Endothelial cell of umbilical vein (primary cell): ENCODE measurements at regions not wholly inside any gene's neighbourhood (a gene's known extent, or its start where the extent isn't known, plus 50 kb on each side); places are given as distances from the start of the nearest gene placed in this dataset.

Experiments
- BruUV-seq: library from RNA; stranded (reverse); fragments of 400-500 nt; replicated peaks from 2 replicates; lab custom pipeline; 2021; lab: Mats Ljungman, UMichigan
- CTCF ChIA-PET: fragments of 300-600, 350-600 bp; sonication (Branson Sonifier 250); formaldehyde crosslinking; loops from one replicate; lab custom pipeline; 2021; ENCODE audit warnings: antibody characterized with exemption, inconsistent platforms; lab: Charles Lee
- POLR2A ChIA-PET: fragments of 300-600, 350-600 bp; sonication (Branson Sonifier 250); formaldehyde crosslinking; loops from one replicate; lab custom pipeline; 2021; ENCODE audit warnings: antibody characterized with exemption, inconsistent platforms; lab: Charles Lee
- DNase-seq: peaks from one replicate; pipeline ENCODE4 v3.0.0-alpha.2; 2011; ENCODE audit warnings: low read depth, low spot score
- FAIRE-seq: peaks from 2 replicates; lab custom pipeline; 2011; peaks lifted over from hg19 to GRCh38; lab: Jason Lieb, UNC
- H2AFZ ChIP-seq: 2 replicates; pipeline ENCODE4 v1.6.0; 2012; ENCODE audit warnings: low read depth, low read length, control low read depth, inconsistent platforms
- H3K27ac ChIP-seq: 2 replicates; pipeline ENCODE4 v1.5.1; 2011; ENCODE audit warnings: low read depth, mild to moderate bottlenecking, control low read depth, low read length, moderate library complexity; ENCODE audit not compliant: insufficient read depth
- H3K27me3 ChIP-seq, 2 experiments: 2 replicates each; pipeline versions ENCODE4 v1.6.0 to v1.6.1; 2011; ENCODE audit warnings: low read length in 2 of 2, mixed read lengths in 1 of 2; ENCODE audit not compliant: control insufficient read depth in 2 of 2, insufficient read depth in 2 of 2
- H3K36me3 ChIP-seq, 2 experiments: 2 replicates in 1 of 2; 3 replicates in 1 of 2; pipeline ENCODE4 v1.5.1; 2011; ENCODE audit warnings: low read length in 2 of 2, mild to moderate bottlenecking in 1 of 2, moderate library complexity in 1 of 2; ENCODE audit not compliant: control insufficient read depth in 2 of 2, insufficient read depth in 2 of 2; ENCODE audit errors: extremely low read depth in 1 of 2
- H3K4me1 ChIP-seq: 3 replicates; pipeline ENCODE4 v1.5.1; 2011; ENCODE audit warnings: mild to moderate bottlenecking, low read length; ENCODE audit not compliant: control insufficient read depth, insufficient read depth; ENCODE audit errors: extremely low read depth
- H3K4me2 ChIP-seq: 2 replicates; pipeline ENCODE4 v1.6.1; 2011; ENCODE audit warnings: low read length, control low read depth, mixed read lengths; ENCODE audit not compliant: insufficient read depth
- H3K4me3 ChIP-seq, 3 experiments: fragments of 200-600 bp in 1 of 3; sonication (generic), shearing (Covaris generic) in 1 of 3; replicated peaks in 1 of 3; 2 replicates each; pipeline ENCODE4 v1.5.1; 2011 to 2016; ENCODE audit warnings: control low read depth in 3 of 3, low read length in 3 of 3, mild to moderate bottlenecking in 2 of 3, inconsistent platforms in 1 of 3, low read depth in 1 of 3, moderate library complexity in 1 of 3; ENCODE audit not compliant: insufficient read depth in 1 of 3
- H3K79me2 ChIP-seq: 2 replicates; pipeline ENCODE4 v1.6.0; 2012; ENCODE audit warnings: low read length, inconsistent platforms; ENCODE audit not compliant: control insufficient read depth, insufficient read depth
- H3K9ac ChIP-seq: replicated peaks from 2 replicates; pipeline ENCODE3; 2011; ENCODE audit warnings: low read length, control low read depth; ENCODE audit not compliant: insufficient read depth; ENCODE audit errors: extremely low read depth
- H3K9me1 ChIP-seq: replicated peaks from 3 replicates; pipeline ENCODE4 v1.6.0; 2011; ENCODE audit warnings: mild to moderate bottlenecking, low read length; ENCODE audit not compliant: control insufficient read depth, insufficient read depth; ENCODE audit errors: extremely low read depth
- H3K9me3 ChIP-seq: replicated peaks from 2 replicates; pipeline ENCODE4 v1.5.1; 2012; ENCODE audit warnings: low read length, inconsistent platforms; ENCODE audit not compliant: control insufficient read depth, insufficient read depth
- H4K20me1 ChIP-seq: replicated peaks from 2 replicates; pipeline ENCODE3; 2011; ENCODE audit warnings: mild to moderate bottlenecking, low read length; ENCODE audit not compliant: control insufficient read depth, insufficient read depth; ENCODE audit errors: extremely low read depth
- EZH2 ChIP-seq: IDR thresholded peaks from 2 replicates; pipeline ENCODE4 v1.6.1; 2012; ENCODE audit warnings: borderline replicate concordance, low read depth, mild to moderate bottlenecking, moderate library complexity, low read length, inconsistent platforms; ENCODE audit not compliant: severe bottlenecking
- FOS ChIP-seq: IDR thresholded peaks from 2 replicates; pipeline ENCODE4 v1.6.1; 2011; ENCODE audit warnings: mild to moderate bottlenecking, low read length, moderate library complexity, borderline replicate concordance; ENCODE audit not compliant: insufficient read depth
- JUN ChIP-seq: IDR thresholded peaks from 2 replicates; pipeline ENCODE4 v1.6.1; 2011; ENCODE audit warnings: borderline replicate concordance, low read depth; ENCODE audit not compliant: insufficient read length, insufficient read depth
- MYC ChIP-seq: IDR thresholded peaks from one replicate; pipeline ENCODE4 v1.6.1; 2011; ENCODE audit warnings: mild to moderate bottlenecking, low read depth, low read length
- POLR2A ChIP-seq: IDR thresholded peaks from 2 replicates; pipeline ENCODE4 v1.6.1; 2012; ENCODE audit warnings: low read depth, mild to moderate bottlenecking, control low read depth, low read length
- POLR2AphosphoS5 ChIP-seq: IDR thresholded peaks from 2 replicates; pipeline ENCODE4 v1.6.1; 2012; ENCODE audit warnings: low read depth, mild to moderate bottlenecking, control low read depth, low read length, moderate library complexity; ENCODE audit not compliant: insufficient read depth
- dilution Hi-C: fragments of 300-500 bp; cut with MboI; formaldehyde crosslinking; loops from one replicate; pipeline ENCODE4 v1.15.0; 2019; ENCODE audit warnings: low sequenced_read_pairs; ENCODE audit not compliant: extremely low pct_ligation_motif_present
- intact Hi-C: fragments of 100-400 bp; cut with micrococcal nuclease; formaldehyde crosslinking; loops from one replicate; pipeline ENCODE4 v1.10.0; 2022
- TF ChIP-seq, protein P1 (sequence below), 2 donors: IDR thresholded peaks; 1 replicate in 1 of 2; 2 replicates in 1 of 2; pipeline ENCODE4 v1.5.1; 2011; ENCODE audit warnings: low read length in 2 of 2, mild to moderate bottlenecking in 2 of 2, moderate library complexity in 2 of 2, control low read depth in 1 of 2, inconsistent platforms in 1 of 2, low read depth in 1 of 2; ENCODE audit not compliant: insufficient read depth in 1 of 2; ENCODE audit errors: extremely low read depth in 1 of 2

- ChIA-PET POLR2A (no interaction called here), CTCF (no interaction called here)
- no peak overlapping the region for H3K4me3 ChIP-seq
- no peak overlapping the region for H2AFZ ChIP-seq
- TF ChIP-seq POLR2A, result no peak
- intact Hi-C loops (no loop called here), dilution Hi-C loops (no loop called here)
- no peak for FAIRE-seq
- H3K4me1 ChIP-seq, result no peaks in the 10 kb centered on the region
- DNase-seq, result no peak
- H3K9ac ChIP-seq, result no peak overlapping the region
- H3K9me3 ChIP-seq, result no peaks in the 10 kb centered on the region
- no peaks in the 10 kb centered on the region for H4K20me1 ChIP-seq
- H3K4me2 ChIP-seq, result no peak overlapping the region
- H3K36me3 ChIP-seq, result no peaks in the 10 kb centered on the region
- no peaks in the 10 kb centered on the region for H3K9me1 ChIP-seq
- H3K27ac ChIP-seq, result no peak overlapping the region
- H3K79me2 ChIP-seq, result no peaks in the 10 kb centered on the region
- BruUV-seq, result no TSS peak
- no peaks in the 10 kb centered on the region for H3K27me3 ChIP-seq
Measured at GRCh38 chr2:62354771-62355561, 151.0 kb downstream of the TMEM17 start.

GRCh38 chr2:62352031-62352430 is 154.0 kb downstream of the TMEM17 start:
- POLR2A ChIA-PET, result no interaction called here
- dilution Hi-C loops, result no loop called here
- Histone ChIP-seq H4K20me1 (no peaks in the 10 kb centered on the region), H3K36me3 (no peaks in the 10 kb centered on the region), H3K27me3 (no peaks in the 10 kb centered on the region), H3K4me2 (no peak overlapping the region), H3K4me3 (no peak overlapping the region), H3K79me2 (no peaks in the 10 kb centered on the region), H3K27ac (no peak overlapping the region), H3K4me1 (no peaks in the 10 kb centered on the region), H3K9me1 (no peaks in the 10 kb centered on the region), H2AFZ (no peak overlapping the region), H3K9me3 (no peaks in the 10 kb centered on the region), H3K9ac (no peak overlapping the region)
- CTCF ChIA-PET, result no interaction called here
- intact Hi-C loops, result no loop called here
- FAIRE-seq (no peak), DNase-seq (no peak)
- no TSS peak for BruUV-seq
- TF ChIP-seq FOS, result no peak
- no peak for TF ChIP-seq POLR2AphosphoS5
- TF ChIP-seq, protein P1, sequence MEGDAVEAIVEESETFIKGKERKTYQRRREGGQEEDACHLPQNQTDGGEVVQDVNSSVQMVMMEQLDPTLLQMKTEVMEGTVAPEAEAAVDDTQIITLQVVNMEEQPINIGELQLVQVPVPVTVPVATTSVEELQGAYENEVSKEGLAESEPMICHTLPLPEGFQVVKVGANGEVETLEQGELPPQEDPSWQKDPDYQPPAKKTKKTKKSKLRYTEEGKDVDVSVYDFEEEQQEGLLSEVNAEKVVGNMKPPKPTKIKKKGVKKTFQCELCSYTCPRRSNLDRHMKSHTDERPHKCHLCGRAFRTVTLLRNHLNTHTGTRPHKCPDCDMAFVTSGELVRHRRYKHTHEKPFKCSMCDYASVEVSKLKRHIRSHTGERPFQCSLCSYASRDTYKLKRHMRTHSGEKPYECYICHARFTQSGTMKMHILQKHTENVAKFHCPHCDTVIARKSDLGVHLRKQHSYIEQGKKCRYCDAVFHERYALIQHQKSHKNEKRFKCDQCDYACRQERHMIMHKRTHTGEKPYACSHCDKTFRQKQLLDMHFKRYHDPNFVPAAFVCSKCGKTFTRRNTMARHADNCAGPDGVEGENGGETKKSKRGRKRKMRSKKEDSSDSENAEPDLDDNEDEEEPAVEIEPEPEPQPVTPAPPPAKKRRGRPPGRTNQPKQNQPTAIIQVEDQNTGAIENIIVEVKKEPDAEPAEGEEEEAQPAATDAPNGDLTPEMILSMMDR (IDR thresholded peaks at IDR 0.05; ENCODE audit: extremely low read depth in 1 of 2, insufficient read depth in 1 of 2, low read depth in 1 of 2, low read length in 2 of 2), result no peak
- no peak for TF ChIP-seq POLR2A
- TF ChIP-seq MYC, result no peak
- no peak for TF ChIP-seq EZH2
- no peak for TF ChIP-seq JUN
